ENCODE measurements at regions not wholly inside any gene's neighbourhood (a gene's known extent, or its start where the extent isn't known, plus 50 kb on each side); places are given as distances from the start of the nearest gene placed in this dataset.

- DNase-seq (ENCODE audit: low read depth): no peak
Measured at GRCh38 chr2:57884281-57884680, 162.3 kb upstream of the VRK2 start.

GRCh38 chr2:57885742-57886141 lies 160.9 kb upstream of the VRK2 start:
- no peak for DNase-seq (ENCODE audit: low read depth)

- DNase-seq (ENCODE audit: low read depth): no peak
Measured at GRCh38 chr2:57886161-57886786, 160.3 kb upstream of the VRK2 start.

GRCh38 chr2:57888463-57888862 lies 158.1 kb upstream of the VRK2 start:
- DNase-seq (ENCODE audit: low read depth): no peak

GRCh38 chr2:57890464-57890863 lies 156.1 kb upstream of the VRK2 start:
- DNase-seq (ENCODE audit: low read depth): no peak

GRCh38 chr2:57891086-57891712 lies 155.4 kb upstream of the VRK2 start:
- DNase-seq (ENCODE audit: low read depth): no peak

GRCh38 chr2:57892920-57893319 lies 153.7 kb upstream of the VRK2 start:
- DNase-seq (ENCODE audit: low read depth): no peak

GRCh38 chr2:57893347-57893746 lies 153.3 kb upstream of the VRK2 start:
- DNase-seq (ENCODE audit: low read depth): no peak

GRCh38 chr2:57893786-57894185 lies 152.8 kb upstream of the VRK2 start:
- DNase-seq (ENCODE audit: low read depth): no peak

- DNase-seq (ENCODE audit: low read depth): no peak
Measured at GRCh38 chr2:57894381-57894780, 152.2 kb upstream of the VRK2 start.

GRCh38 chr2:57897920-57898319 lies 148.7 kb upstream of the VRK2 start:
- DNase-seq (ENCODE audit: low read depth): no peak

GRCh38 chr2:57899898-57900297 lies 146.7 kb upstream of the VRK2 start:
- no peak for DNase-seq (ENCODE audit: low read depth)

GRCh38 chr2:57902578-57902977 lies 144.0 kb upstream of the VRK2 start:
- no peak for DNase-seq (ENCODE audit: low read depth)

GRCh38 chr2:57906152-57906732 lies 140.4 kb upstream of the VRK2 start:
- DNase-seq (ENCODE audit: low read depth): no peak

GRCh38 chr2:57907411-57907810 lies 139.2 kb upstream of the VRK2 start:
- no peak for DNase-seq (ENCODE audit: low read depth)

- no peak for DNase-seq (ENCODE audit: low read depth)
Measured at GRCh38 chr2:57908736-57909161, 137.9 kb upstream of the VRK2 start.

- DNase-seq (ENCODE audit: low read depth): no peak
Measured at GRCh38 chr2:57918126-57918525, 128.5 kb upstream of the VRK2 start.

GRCh38 chr2:57920342-57920939 lies 126.2 kb upstream of the VRK2 start:
- DNase-seq (ENCODE audit: low read depth): no peak

- DNase-seq (ENCODE audit: low read depth): no peak
Measured at GRCh38 chr2:57934659-57935058, 111.9 kb upstream of the VRK2 start.

GRCh38 chr2:57936216-57936615 lies 110.4 kb upstream of the VRK2 start:
- DNase-seq (ENCODE audit: low read depth): no peak

GRCh38 chr2:57937456-57937855 lies 109.2 kb upstream of the VRK2 start:
- no peak for DNase-seq (ENCODE audit: low read depth)

GRCh38 chr2:57941816-57942215 lies 104.8 kb upstream of the VRK2 start:
- no peak for DNase-seq (ENCODE audit: low read depth)

- no peak for DNase-seq (ENCODE audit: low read depth)
Measured at GRCh38 chr2:57943315-57943714, 103.3 kb upstream of the VRK2 start.
